ENCODE measurements at regions not wholly inside any gene's neighbourhood (a gene's known extent, or its start where the extent isn't known, plus 50 kb on each side); places are given as distances from the start of the nearest gene placed in this dataset.
A peak's percentile ranks its signal among the peaks of the same experiment; 100 is the strongest.

DNA sequence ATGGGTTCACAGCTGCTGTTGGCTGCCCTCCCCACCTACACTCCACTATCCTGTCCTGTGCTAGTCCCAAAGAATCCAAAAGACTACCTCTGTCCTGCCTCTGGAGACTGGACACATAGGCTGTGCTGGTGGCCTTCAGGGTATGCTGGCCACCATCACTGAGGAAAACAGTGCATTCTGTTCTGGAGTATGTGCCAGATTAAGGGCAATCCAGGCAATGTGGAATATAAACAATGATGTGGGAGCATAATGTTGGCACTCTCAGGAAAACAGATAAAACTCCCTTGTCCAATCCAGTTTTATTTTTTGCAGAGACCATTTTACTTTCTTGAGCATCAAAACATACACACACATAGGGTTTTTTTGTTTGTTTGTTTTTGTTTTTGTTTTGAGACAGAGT, 94.3 kb downstream of the GLUL start:
- Histone ChIP-seq H3K36me3 (no peaks in the 10 kb centered on the region), H3K27me3 (no peaks in the 10 kb centered on the region), H3K27ac (no peak overlapping the region), H3K4me1 (peaks cover 0 to 26% (median 3%) of the 10 kb centered on the region in 4 donors), H3K4me3 (no peak overlapping the region), H3K9me3 (no peaks in the 10 kb centered on the region)
- no peak for DNase-seq
- intact Hi-C loops (cut with DNase I) = no loop called here
- ATAC-seq = peak in 1 of 4 donors; percentile 3
- no peak for TF ChIP-seq POLR2A (IDR thresholded peaks at IDR 0.05)
- TF ChIP-seq, protein P1, sequence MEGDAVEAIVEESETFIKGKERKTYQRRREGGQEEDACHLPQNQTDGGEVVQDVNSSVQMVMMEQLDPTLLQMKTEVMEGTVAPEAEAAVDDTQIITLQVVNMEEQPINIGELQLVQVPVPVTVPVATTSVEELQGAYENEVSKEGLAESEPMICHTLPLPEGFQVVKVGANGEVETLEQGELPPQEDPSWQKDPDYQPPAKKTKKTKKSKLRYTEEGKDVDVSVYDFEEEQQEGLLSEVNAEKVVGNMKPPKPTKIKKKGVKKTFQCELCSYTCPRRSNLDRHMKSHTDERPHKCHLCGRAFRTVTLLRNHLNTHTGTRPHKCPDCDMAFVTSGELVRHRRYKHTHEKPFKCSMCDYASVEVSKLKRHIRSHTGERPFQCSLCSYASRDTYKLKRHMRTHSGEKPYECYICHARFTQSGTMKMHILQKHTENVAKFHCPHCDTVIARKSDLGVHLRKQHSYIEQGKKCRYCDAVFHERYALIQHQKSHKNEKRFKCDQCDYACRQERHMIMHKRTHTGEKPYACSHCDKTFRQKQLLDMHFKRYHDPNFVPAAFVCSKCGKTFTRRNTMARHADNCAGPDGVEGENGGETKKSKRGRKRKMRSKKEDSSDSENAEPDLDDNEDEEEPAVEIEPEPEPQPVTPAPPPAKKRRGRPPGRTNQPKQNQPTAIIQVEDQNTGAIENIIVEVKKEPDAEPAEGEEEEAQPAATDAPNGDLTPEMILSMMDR (IDR thresholded peaks at IDR 0.05) = no peak

DNA sequence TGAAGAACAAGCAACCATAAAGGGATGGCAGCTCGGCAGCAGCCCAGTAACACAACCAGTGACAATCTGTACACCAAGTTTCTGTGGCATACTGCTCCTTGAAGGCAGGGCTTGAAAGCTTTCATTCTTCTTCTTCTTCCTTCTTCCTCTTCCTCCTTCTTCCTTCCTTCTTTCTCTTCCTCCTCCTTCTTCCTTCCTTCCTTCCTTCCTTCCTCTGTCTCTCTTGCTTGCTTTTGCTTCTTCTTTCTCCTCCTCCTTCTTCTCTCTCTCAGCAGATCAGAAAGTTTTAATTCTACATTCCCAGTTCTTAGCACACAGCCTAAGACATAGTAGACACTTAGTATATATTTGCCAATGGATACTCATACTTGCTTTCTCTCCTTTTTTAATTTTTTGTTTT, 95.9 kb downstream of the GLUL start:
- DNase-seq = no peak
- intact Hi-C loops (cut with DNase I) = no loop called here
- no peak overlapping the region for H3K27ac ChIP-seq

DNA sequence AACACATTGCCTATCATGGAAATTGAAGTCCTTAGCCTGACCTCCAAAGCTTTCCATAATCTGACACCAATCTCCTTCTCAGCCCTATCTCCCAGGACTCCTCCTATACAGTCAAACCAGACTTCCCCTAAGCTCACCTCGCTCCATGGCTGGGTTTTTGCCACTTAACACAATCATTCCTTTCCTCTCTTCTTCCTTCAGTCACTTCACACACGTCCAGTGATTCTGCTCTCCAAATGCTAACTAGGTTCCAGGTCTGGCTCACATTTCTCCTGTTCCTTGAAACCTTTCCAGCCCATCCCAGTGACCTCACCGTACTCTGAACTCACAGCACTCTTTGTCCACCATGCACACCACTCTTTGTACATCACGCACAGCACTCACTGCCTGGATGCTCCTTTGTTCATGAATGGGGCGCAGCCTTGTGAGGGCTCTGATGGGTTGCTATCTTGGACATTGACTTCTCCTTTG, 98.4 kb downstream of the GLUL start:
- no peaks in the 10 kb centered on the region for H3K9me3 ChIP-seq
- WGBS (ENCODE audit: insufficient coverage, low coverage, low lambda C conversion rate, missing lambda C conversion rate) = 27% methylated on average over 5 of the region's 5 CpGs
- H3K36me3 ChIP-seq = no peaks in the 10 kb centered on the region
- H3K27ac ChIP-seq = peak overlapping the region; percentile 47 to 98 (median 98)
- H3K4me1 ChIP-seq = peaks cover 0 to 46% (median 16%) of the 10 kb centered on the region in 4 donors
- H3K4me3 ChIP-seq = peak overlapping the region in 2 of 3 donors; percentile 26 to 46
- H3K27me3 ChIP-seq = no peaks in the 10 kb centered on the region
- TF ChIP-seq, protein P1 (IDR thresholded peaks at IDR 0.05) = no peak
- TF ChIP-seq POLR2A (IDR thresholded peaks at IDR 0.05) = peak; percentile 51
- intact Hi-C loops (cut with DNase I) = loop anchor here in 1 of 2 donors (5.0 kb wide), 1 partner anchor 99 kb away; the partner anchor contains the start of gene GLUL
- DNase-seq (peak; percentile 44 to 85 (median 72)), ATAC-seq (peak; percentile 42 to 66 (median 54))

More for the DNA sequence above, 95.9 kb downstream of the GLUL start:
- Histone ChIP-seq H3K4me3 (no peak overlapping the region), H3K4me1 (peaks cover 0 to 29% (median 7%) of the 10 kb centered on the region in 4 donors), H3K36me3 (no peaks in the 10 kb centered on the region), H3K9me3 (no peaks in the 10 kb centered on the region), H3K27me3 (no peaks in the 10 kb centered on the region)
- WGBS (ENCODE audit: insufficient coverage, low coverage, low lambda C conversion rate, missing lambda C conversion rate) = no CpG with 5 or more reads among the region's 1 CpG
- ATAC-seq = no peak
- TF ChIP-seq, protein P1 (IDR thresholded peaks at IDR 0.05) = no peak
- TF ChIP-seq POLR2A (IDR thresholded peaks at IDR 0.05) = no peak

DNA sequence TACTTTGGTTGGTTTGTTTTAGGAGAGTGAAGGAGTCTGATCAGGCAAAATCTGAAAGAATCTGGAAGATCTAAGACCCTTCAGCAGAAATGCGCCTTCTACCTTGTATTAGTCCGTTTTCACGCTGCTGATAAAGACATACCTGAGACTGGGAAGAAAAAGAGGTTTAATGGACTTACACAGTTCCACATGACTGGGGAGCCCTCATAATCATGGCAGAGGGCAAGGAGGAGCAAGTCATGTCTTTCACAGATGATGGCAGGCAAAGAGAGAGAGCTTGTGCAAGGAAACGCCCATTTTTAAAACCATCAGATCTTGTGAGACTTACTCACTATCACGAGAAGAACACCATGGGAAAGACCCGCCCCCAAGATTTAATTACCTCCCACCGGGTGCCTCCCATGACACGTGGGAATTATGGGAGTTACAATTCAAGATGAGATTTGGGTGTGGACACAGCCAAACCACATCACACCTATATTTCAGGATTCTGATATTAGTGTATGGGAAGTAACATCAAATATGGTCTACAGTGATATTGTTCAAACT, 99.3 kb downstream of the GLUL start:
- no peak for DNase-seq

More for the DNA sequence above, 99.3 kb downstream of the GLUL start:
- WGBS (ENCODE audit: insufficient coverage, low coverage, low lambda C conversion rate, missing lambda C conversion rate) = 38% methylated on average over 5 of the region's 8 CpGs
- intact Hi-C loops (cut with DNase I) = loop anchor here in 1 of 2 donors (5.0 kb wide), 1 partner anchor 100 kb away; the partner anchor contains the start of gene GLUL
- peak overlapping the region in 2 of 3 donors; percentile 6 to 46 for H3K4me3 ChIP-seq
- H3K9me3 ChIP-seq = no peaks in the 10 kb centered on the region
- H3K27ac ChIP-seq = peak overlapping the region; percentile 80 to 98 (median 98)
- H3K36me3 ChIP-seq = no peaks in the 10 kb centered on the region
- H3K27me3 ChIP-seq = no peaks in the 10 kb centered on the region
- TF ChIP-seq POLR2A (IDR thresholded peaks at IDR 0.05) = no peak
- TF ChIP-seq, protein P1 (IDR thresholded peaks at IDR 0.05) = no peak
- H3K4me1 ChIP-seq = peaks cover 0 to 53% (median 20%) of the 10 kb centered on the region in 4 donors
- peak in 1 of 4 donors; percentile 2 for ATAC-seq
